Neural progenitor cell (in vitro differentiated cells): ENCODE measurements at regions not wholly inside any gene's neighbourhood (a gene's known extent, or its start where the extent isn't known, plus 50 kb on each side); places are given as distances from the start of the nearest gene placed in this dataset.

Experiments used
- EZH2phosphoT487 ChIP-seq: fragments of 200-600 bp; sonication (generic); IDR thresholded peaks from 2 replicates; pipeline ENCODE4 v1.6.1; 2017; ENCODE audit warnings: antibody characterized with exemption
- TF ChIP-seq, protein P1 (sequence below): fragments of 200-600 bp; sonication (generic); IDR thresholded peaks from 2 replicates; pipeline ENCODE4 v1.5.1; 2017; ENCODE audit warnings: antibody characterized with exemption, mild to moderate bottlenecking

DNA sequence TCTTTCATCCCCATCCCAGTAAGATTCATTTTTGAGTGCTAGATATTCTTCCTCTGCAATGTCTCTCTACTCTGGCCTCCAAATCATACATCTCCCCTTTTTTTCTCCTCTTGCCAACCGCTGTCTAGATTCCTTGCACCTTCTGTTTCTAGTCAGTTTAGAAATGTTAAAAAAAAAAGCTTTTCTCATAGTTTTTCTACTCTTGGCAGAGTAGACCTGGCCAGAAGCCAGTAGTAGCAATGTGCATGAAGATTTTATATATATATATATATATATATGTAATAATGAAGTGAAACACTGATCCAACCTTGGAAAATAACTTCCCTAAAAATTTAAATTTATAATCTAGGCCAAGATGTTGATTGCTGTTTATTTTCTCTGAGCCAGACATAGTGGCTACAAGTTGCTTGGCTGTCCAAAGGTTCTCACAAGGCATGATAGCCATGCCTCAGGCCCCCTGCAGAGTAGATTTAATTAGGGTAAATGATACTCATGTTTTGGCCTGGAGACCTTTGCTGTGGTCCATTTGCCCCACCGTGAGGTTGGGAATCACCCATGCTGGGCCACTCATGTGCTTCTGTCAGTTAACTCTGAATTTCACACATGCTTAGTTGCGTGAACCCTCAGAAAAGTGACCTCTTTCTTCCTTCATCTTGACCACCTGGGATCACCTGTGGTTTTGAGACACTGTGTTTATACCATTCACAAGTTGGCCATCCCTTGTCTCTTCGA is 103.4 kb upstream of the KCNE2 start:
- no peak for TF ChIP-seq EZH2phosphoT487
- TF ChIP-seq, protein P1, sequence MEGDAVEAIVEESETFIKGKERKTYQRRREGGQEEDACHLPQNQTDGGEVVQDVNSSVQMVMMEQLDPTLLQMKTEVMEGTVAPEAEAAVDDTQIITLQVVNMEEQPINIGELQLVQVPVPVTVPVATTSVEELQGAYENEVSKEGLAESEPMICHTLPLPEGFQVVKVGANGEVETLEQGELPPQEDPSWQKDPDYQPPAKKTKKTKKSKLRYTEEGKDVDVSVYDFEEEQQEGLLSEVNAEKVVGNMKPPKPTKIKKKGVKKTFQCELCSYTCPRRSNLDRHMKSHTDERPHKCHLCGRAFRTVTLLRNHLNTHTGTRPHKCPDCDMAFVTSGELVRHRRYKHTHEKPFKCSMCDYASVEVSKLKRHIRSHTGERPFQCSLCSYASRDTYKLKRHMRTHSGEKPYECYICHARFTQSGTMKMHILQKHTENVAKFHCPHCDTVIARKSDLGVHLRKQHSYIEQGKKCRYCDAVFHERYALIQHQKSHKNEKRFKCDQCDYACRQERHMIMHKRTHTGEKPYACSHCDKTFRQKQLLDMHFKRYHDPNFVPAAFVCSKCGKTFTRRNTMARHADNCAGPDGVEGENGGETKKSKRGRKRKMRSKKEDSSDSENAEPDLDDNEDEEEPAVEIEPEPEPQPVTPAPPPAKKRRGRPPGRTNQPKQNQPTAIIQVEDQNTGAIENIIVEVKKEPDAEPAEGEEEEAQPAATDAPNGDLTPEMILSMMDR: no peak
